ENCODE measurements at regions not wholly inside any gene's neighbourhood (a gene's known extent, or its start where the extent isn't known, plus 50 kb on each side); places are given as distances from the start of the nearest gene placed in this dataset.

DNA sequence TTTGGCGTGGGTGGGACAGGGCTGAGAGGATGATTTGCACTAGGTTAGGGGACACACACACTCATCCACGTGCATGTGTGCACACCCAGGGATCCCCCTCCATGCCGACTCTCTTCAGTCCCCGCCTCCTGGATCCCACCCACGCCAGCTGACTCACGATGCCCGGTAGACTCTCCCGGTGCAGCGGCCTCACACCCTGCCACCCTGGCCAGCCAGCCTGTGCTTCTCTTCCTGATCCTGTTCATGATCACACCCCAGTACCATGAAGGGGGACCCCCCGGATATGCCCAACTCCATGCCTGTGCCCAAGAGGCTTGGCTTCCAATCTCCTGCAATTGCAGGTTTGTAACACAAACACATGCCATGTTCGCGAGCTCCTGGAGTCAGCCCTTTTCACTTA, 157.8 kb upstream of the HDAC4 start:
- TF ChIP-seq FOXK2 (IDR thresholded peaks at IDR 0.05) (no peak), POLR2AphosphoS5 (IDR thresholded peaks at IDR 0.05; ENCODE audit: low read length) (no peak), HDAC2 (IDR thresholded peaks at IDR 0.05) (no peak), RELA (IDR thresholded peaks at IDR 0.05; ENCODE audit: borderline replicate concordance, partially characterized antibody) (no peak), ZNF274 (IDR thresholded peaks at IDR 0.05; ENCODE audit: insufficient read depth, insufficient read length) (no peak), CHD2 (IDR thresholded peaks at IDR 0.05; ENCODE audit: borderline replicate concordance, low read depth, low read length) (no peak)
- TF ChIP-seq, protein P1, sequence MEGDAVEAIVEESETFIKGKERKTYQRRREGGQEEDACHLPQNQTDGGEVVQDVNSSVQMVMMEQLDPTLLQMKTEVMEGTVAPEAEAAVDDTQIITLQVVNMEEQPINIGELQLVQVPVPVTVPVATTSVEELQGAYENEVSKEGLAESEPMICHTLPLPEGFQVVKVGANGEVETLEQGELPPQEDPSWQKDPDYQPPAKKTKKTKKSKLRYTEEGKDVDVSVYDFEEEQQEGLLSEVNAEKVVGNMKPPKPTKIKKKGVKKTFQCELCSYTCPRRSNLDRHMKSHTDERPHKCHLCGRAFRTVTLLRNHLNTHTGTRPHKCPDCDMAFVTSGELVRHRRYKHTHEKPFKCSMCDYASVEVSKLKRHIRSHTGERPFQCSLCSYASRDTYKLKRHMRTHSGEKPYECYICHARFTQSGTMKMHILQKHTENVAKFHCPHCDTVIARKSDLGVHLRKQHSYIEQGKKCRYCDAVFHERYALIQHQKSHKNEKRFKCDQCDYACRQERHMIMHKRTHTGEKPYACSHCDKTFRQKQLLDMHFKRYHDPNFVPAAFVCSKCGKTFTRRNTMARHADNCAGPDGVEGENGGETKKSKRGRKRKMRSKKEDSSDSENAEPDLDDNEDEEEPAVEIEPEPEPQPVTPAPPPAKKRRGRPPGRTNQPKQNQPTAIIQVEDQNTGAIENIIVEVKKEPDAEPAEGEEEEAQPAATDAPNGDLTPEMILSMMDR (IDR thresholded peaks at IDR 0.05 in 2 of 3, conservative IDR thresholded peaks at IDR 0.05 in 1 of 3; ENCODE audit: control insufficient read depth in 2 of 3, extremely low read depth in 1 of 3, insufficient read depth in 1 of 3, low read depth in 3 of 3, low read length in 3 of 3): no peak
- TF ChIP-seq, protein P2, sequence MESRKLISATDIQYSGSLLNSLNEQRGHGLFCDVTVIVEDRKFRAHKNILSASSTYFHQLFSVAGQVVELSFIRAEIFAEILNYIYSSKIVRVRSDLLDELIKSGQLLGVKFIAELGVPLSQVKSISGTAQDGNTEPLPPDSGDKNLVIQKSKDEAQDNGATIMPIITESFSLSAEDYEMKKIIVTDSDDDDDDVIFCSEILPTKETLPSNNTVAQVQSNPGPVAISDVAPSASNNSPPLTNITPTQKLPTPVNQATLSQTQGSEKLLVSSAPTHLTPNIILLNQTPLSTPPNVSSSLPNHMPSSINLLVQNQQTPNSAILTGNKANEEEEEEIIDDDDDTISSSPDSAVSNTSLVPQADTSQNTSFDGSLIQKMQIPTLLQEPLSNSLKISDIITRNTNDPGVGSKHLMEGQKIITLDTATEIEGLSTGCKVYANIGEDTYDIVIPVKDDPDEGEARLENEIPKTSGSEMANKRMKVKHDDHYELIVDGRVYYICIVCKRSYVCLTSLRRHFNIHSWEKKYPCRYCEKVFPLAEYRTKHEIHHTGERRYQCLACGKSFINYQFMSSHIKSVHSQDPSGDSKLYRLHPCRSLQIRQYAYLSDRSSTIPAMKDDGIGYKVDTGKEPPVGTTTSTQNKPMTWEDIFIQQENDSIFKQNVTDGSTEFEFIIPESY (IDR thresholded peaks at IDR 0.05): no peak

Data from GM12878 (cell line).